ENCODE measurements at regions not wholly inside any gene's neighbourhood (a gene's known extent, or its start where the extent isn't known, plus 50 kb on each side); places are given as distances from the start of the nearest gene placed in this dataset.
"Not testable (repeated sequence)": the region's sequence is repeated elsewhere in the genome, so short reads cannot be mapped to it uniquely, and the experiment has no call there.

DNA sequence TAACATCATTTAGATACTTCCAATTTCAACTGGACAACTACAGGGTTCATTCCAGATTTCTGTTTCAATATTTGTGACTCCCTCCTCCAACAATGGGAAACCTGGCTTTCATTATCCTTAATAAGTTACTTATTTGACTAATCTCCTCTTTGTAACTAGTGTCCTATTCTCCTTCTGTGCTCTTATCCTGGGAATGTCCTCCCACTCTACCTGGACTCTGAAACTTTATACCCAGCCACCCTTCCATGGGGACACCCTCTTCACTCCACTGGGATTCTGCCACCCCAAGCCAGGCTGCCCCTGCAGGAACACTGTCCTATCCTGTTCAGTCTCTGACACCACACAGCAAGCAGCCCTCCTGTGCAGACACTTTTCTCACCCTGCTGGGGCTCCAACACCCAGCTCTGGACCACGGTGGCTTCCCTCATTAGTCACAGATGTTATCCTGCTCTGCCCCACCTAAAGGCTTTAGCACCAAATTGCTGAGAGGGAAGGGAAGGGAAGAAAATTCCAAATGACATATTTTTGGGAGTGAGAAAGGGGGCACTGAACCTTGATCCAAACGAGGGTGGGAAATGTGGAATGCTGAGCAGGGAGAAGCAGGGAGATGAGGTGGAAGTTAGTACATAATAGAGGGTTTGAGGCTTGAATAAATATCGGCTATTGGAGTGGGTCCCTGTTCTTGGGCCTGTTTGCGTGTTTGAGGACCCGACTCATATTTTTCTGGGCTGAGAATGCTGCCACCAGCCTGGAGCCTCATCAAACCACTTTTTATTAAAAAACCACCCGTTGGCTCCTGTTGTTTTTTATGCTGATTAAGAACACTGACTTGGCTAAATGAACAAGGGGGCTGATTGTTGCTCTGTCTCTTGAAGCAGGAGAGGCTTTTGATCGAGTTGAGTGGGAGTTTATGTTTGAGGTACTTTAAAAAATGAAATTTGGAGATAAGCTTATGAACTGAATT, 54.0 kb upstream of the AKIRIN2 start:
- no peak for DNase-seq

DNA sequence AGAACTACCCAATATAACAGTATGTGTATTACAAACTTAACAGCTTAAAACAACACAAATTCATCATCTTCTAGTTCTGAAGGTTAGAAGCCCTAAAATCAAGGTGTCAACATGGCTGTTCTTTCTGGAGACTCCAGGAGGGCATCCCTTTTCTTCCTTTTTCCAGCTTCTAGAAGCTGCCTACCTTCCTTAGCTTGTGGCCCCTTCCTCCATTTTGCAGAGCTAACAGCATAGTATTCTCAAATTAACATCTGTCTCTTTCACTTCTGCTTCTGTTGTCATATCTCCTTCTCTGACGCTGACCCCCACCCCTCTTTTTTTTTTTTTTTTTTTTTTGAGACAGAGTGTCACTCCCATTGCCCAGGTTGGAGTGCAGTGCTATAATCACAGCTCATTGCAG, 52.8 kb upstream of the AKIRIN2 start:
- no peak for DNase-seq

DNA sequence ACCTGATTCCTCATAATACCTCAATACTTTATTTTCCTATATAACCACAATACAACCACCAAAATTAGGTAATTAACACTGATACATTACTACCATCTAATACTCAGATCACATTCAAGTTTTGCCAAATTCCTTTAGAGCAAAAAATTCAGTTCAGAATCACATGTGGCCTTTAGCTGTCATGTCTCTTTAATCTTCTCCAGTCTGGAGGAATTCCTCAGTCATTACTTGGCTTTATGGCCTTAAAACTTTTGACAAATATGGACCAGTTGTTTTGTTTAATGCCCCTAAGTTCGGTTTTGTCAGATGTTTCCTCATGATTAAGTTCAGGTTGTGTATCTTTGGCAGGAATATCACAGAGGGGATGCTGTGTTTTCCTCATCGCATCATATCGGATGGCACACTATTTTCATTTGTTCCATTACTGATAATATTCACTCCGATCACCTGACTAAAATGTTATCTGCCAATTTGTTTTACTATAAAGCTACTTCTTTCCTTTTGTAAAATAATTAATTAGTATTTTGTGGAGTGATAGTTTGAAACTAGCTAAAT, 51.2 kb upstream of the AKIRIN2 start:
- no peak for DNase-seq

DNA sequence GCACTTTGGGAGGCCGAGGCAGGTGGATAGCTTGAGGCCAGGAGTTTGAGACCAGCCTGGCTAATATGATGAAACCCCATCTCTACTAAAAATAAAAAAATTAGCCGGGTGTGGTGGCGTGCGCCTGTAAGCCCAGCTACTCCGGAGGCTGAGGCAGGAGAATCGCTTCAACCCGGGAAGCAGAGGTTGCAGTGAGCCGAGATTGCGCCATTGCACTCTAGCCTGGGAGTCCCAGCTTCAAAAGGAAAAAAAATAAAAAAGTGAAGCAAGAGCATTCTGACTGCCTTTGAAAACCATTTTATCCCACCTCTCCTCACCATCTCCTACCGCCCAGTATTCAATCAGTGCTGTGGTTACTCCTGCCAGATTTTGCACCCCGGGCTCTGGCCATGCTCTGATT, 50.5 kb upstream of the AKIRIN2 start:
- not testable (repeated sequence) for DNase-seq

All from NCI-H510A treated with DMSO at 0.1 percent for 48 hours (cell line).